Gastroesophageal sphincter (tissue), 4 donors: ENCODE measurements at regions not wholly inside any gene's neighbourhood (a gene's known extent, or its start where the extent isn't known, plus 50 kb on each side); places are given as distances from the start of the nearest gene placed in this dataset.
A peak's percentile ranks its signal among the peaks of the same experiment; 100 is the strongest.
"Not testable (repeated sequence)": the region's sequence is repeated elsewhere in the genome, so short reads cannot be mapped to it uniquely, and the experiment has no call there.

ENCODE experiments used
- ATAC-seq: fragments of 150-250 bp; one replicate; pipeline ENCODE4 v1.9.1; 2016; ENCODE audit warnings: mild to moderate bottlenecking, moderate library complexity
- H3K27ac ChIP-seq, 4 donors: fragments of 200-600 bp; sonication (generic) in 3 of 4; 1 replicate in 3 of 4; 2 replicates in 1 of 4; pipeline ENCODE4 v1.5.1; 2016 to 2019
- H3K27me3 ChIP-seq: fragments of 200-600 bp; sonication (generic); one replicate; pipeline ENCODE4 v1.5.1; 2019
- H3K36me3 ChIP-seq, 2 donors: fragments of 200-600 bp; sonication (generic); one replicate each; pipeline ENCODE4 v1.5.1; 2019; ENCODE audit warnings: control low read depth in 1 of 2
- H3K4me1 ChIP-seq, 3 donors: fragments of 200-600 bp; sonication (generic); 1 replicate in 2 of 3; 2 replicates in 1 of 3; pipeline ENCODE4 v1.5.1; 2016 to 2019; ENCODE audit warnings: control low read depth in 2 of 3
- H3K4me3 ChIP-seq, 2 donors: fragments of 200-600 bp; sonication (generic); one replicate each; pipeline ENCODE4 v1.5.1; 2019; ENCODE audit warnings: mild to moderate bottlenecking in 1 of 2, moderate library complexity in 1 of 2
- H3K9me3 ChIP-seq, 3 donors: fragments of 200-600 bp; sonication (generic); one replicate each; pipeline ENCODE4 v1.5.1; 2017 to 2019; ENCODE audit warnings: control low read depth in 2 of 3
- CTCF ChIP-seq, 4 experiments: fragments of 200-600 bp in 2 of 4; fragments of 450-650 bp in 2 of 4; sonication (generic) in 1 of 4; IDR thresholded peaks; one replicate each; pipeline ENCODE4 v1.5.1; 2017 to 2019; ENCODE audit warnings: antibody characterized with exemption in 4 of 4, mild to moderate bottlenecking in 2 of 4, moderate library complexity in 2 of 4
- EP300 ChIP-seq: sonication (generic); formaldehyde crosslinking; IDR thresholded peaks from one replicate; pipeline ENCODE4 v1.6.1; 2017; ENCODE audit warnings: antibody characterized with exemption, mild to moderate bottlenecking
- POLR2A ChIP-seq, 2 donors: fragments of 450-650 bp; IDR thresholded peaks; one replicate each; pipeline ENCODE4 v1.6.1; 2017; ENCODE audit warnings: antibody characterized with exemption in 2 of 2, mild to moderate bottlenecking in 2 of 2, moderate library complexity in 1 of 2
- POLR2AphosphoS5 ChIP-seq: sonication (generic); formaldehyde crosslinking; IDR thresholded peaks from one replicate; pipeline ENCODE4 v1.6.1; 2017; ENCODE audit warnings: antibody characterized with exemption
- WGBS, 2 donors: methylation state at CpG; one replicate each; pipeline ENCODE4 v1.1.5; 2018; ENCODE audit warnings: low coverage in 1 of 2; 5-methylcytosine and 5-hydroxymethylcytosine counted together

DNA sequence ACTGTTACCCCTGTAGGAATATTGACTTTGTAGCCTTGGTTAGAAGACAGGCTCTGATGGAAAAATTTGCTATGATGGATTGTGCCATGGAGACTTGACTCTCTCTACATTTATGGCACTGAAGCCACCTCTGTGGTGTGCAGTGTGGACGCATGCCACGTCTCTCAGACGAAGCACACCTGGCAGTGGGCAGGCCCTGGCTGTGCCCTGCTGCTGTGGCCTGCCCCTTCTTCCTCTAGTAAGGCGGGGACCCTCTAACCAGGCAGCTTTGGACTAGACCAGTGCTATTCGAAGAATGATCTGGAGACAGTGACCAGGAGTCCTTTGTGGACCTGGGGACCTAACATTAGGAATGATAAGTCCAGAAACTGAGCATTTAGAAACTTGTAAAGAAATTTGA is 773.5 kb upstream of the TPTE start:
- H3K4me1 ChIP-seq, H3K27ac ChIP-seq, H3K36me3 ChIP-seq, H3K9me3 ChIP-seq, ATAC-seq, H3K4me3 ChIP-seq: not testable (repeated sequence)
- WGBS, 2 donors: 48 to 55% methylated on average over 5 of the region's 5 CpGs
- H3K27me3 ChIP-seq: peaks cover 14% of the 10 kb centered on the region

DNA sequence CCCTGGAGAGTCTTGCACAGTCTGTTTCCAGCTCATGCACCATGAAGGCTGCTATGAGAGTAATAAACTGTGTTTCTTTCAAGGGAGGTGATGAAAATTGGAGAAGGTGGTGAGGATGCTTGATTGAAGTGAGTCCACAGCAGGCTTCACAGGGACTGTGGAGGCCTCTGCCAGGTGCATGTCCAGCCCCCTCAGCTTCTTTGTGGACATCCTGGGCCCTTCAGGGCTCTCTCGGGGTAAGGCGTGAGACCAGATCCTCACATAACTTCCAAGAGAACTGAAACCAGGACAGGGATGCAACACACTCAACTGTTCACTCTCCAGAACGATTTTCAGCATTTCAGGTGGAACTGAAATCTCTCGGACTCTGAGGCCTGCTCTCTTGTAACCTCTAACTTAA is 772.9 kb upstream of the TPTE start:
- peaks cover 14% of the 10 kb centered on the region for H3K27me3 ChIP-seq
- not testable (repeated sequence) for H3K36me3 ChIP-seq, H3K4me3 ChIP-seq, H3K9me3 ChIP-seq, H3K27ac ChIP-seq, ATAC-seq, H3K4me1 ChIP-seq
- 45 to 52% methylated on average over 4 of the region's 4 CpGs for WGBS, 2 donors

DNA sequence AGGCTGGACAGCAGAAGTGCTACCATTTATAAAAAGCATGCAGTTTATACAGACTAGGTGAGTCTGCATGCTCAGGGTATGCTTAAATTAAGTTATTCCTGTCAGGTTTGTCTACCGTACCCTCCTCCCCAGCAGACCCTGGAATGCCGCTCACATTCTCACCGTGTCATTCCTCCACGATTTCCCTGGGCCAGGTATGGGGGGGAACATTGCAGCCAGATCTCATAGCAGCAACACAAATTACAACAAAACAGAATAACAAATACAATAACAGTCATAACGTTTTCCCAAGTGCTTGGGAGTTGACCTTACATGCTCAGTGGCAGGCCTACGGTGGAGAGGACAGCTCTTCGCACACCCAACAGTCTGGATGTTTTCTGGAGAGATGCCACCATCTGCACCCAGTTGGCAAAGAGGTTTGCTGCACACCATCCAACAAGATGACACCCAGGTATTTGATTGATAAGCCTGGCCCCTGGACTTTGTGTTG is 771.6 kb upstream of the TPTE start:
- 64 to 66% methylated on average over 7 of the region's 7 CpGs for WGBS, 2 donors
- not testable (repeated sequence) for H3K36me3 ChIP-seq, H3K9me3 ChIP-seq, H3K4me1 ChIP-seq, ATAC-seq, H3K4me3 ChIP-seq, H3K27ac ChIP-seq
- H3K27me3 ChIP-seq: peaks cover 15% of the 10 kb centered on the region

DNA sequence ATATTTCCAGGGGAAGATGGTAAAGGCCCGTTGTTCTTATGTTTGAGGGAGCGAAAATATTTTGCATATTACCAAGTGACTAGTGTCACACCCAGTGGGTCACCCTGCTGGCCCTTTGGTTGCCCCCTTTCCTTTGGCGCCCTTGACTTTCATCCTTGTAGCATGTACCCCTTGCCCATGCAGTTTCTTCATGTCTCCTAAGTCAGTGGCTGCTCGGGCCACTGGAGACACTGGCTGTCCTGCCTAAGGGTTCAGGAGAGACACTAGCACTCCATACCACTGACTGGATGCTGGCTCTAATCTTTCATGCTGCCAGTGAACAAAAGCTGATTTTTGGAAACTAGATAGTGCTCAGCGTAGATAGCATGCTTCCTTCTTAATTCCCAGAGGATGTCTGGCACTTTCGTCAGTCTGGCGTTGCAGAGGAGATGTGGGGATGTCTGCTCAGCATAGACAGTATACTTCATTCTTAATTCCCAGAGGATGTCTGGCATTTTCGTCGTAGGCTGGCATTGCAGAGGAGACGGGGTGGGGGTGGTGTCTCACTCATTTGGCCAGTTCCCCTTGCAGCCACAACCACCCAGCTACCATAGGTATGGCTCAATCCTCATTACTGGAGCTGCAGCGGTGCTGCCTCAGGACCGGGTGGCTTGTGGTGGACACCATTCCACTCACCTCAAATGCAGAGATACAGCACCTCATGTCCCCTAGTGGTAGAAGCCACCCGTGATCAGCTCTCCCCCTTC is 770.9 kb upstream of the TPTE start:
- peaks cover 0 to 6% (median 0%) of the 10 kb centered on the region in 3 donors for H3K9me3 ChIP-seq
- H3K4me1 ChIP-seq: no peaks in the 10 kb centered on the region
- H3K27ac ChIP-seq: no peak overlapping the region
- H3K4me3 ChIP-seq: no peak overlapping the region
- H3K36me3 ChIP-seq: no peaks in the 10 kb centered on the region
- WGBS, 2 donors: 66 to 69% methylated on average over 12 to 13 of the region's 13 CpGs
- TF ChIP-seq EP300 (no peak), POLR2A (IDR thresholded peaks at IDR 0.05) (no peak), POLR2AphosphoS5 (no peak), CTCF (IDR thresholded peaks at IDR 0.05) (no peak)
- H3K27me3 ChIP-seq: peaks cover 22% of the 10 kb centered on the region
- peak; percentile 24 for ATAC-seq

GRCh38 chr21:9751087-9751585 is 770.2 kb upstream of the TPTE start:
- H3K36me3 ChIP-seq, H3K4me3 ChIP-seq, H3K27ac ChIP-seq, H3K4me1 ChIP-seq, H3K9me3 ChIP-seq: not testable (repeated sequence)
- ATAC-seq: peak; percentile 7
- WGBS, 2 donors: 73 to 79% methylated on average over 6 of the region's 6 CpGs
- H3K27me3 ChIP-seq: peaks cover 24% of the 10 kb centered on the region

DNA sequence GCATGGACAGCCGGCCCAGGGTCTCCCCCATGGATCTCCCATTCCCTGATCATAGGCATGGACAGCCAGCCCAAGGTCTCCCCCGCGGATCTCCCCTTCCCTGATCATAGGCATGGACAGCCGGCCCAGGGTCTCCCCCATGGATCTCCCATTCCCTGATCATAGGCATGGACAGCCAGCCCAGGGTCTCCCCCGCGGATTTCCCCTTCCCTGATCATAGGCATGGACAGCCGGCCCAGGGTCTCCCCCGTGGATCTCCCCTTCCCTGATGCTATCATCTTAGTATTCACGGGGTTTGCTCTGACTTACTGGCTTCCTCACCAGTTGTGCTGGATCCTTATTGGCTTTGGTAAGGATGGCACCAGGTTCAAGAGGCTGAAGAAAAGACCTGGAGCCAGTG is 769.4 kb upstream of the TPTE start:
- WGBS, 2 donors: 51 to 59% methylated on average over 5 to 9 of the region's 9 CpGs
- ATAC-seq, H3K9me3 ChIP-seq, H3K36me3 ChIP-seq, H3K4me1 ChIP-seq, H3K27ac ChIP-seq, H3K4me3 ChIP-seq: not testable (repeated sequence)
- H3K27me3 ChIP-seq: peaks cover 24% of the 10 kb centered on the region

- H3K36me3 ChIP-seq, H3K9me3 ChIP-seq, H3K4me3 ChIP-seq, ATAC-seq, H3K4me1 ChIP-seq, H3K27ac ChIP-seq: not testable (repeated sequence)
- 63 to 75% methylated on average over 10 of the region's 10 CpGs for WGBS, 2 donors
- H3K27me3 ChIP-seq: peaks cover 27% of the 10 kb centered on the region
These were observed 767.9 kb upstream of the TPTE start for GRCh38 chr21:9753441-9753840.

GRCh38 chr21:9753943-9754342 is 767.4 kb upstream of the TPTE start:
- no peaks in the 10 kb centered on the region for H3K36me3 ChIP-seq
- no peak overlapping the region for H3K27ac ChIP-seq
- no peak for ATAC-seq
- peaks cover 0 to 6% (median 0%) of the 10 kb centered on the region in 3 donors for H3K9me3 ChIP-seq
- no peaks in the 10 kb centered on the region for H3K4me1 ChIP-seq
- no peak overlapping the region for H3K4me3 ChIP-seq
- no peak for TF ChIP-seq POLR2A (IDR thresholded peaks at IDR 0.05)
- TF ChIP-seq CTCF (IDR thresholded peaks at IDR 0.05): no peak
- TF ChIP-seq POLR2AphosphoS5: no peak
- no peak for TF ChIP-seq EP300
- 45 to 51% methylated on average over 6 to 7 of the region's 7 CpGs for WGBS, 2 donors
- H3K27me3 ChIP-seq: peaks cover 32% of the 10 kb centered on the region

GRCh38 chr21:9754434-9754833 is 766.9 kb upstream of the TPTE start:
- H3K36me3 ChIP-seq, H3K27ac ChIP-seq, H3K4me3 ChIP-seq, H3K9me3 ChIP-seq, ATAC-seq, H3K4me1 ChIP-seq: not testable (repeated sequence)
- 20 to 55% methylated on average over 1 of the region's 1 CpG for WGBS, 2 donors
- peaks cover 32% of the 10 kb centered on the region for H3K27me3 ChIP-seq
